Activated naive CD8-positive, alpha-beta T cell treated with anti-CD3 and anti-CD28 coated beads, Interleukin-2, amount 10 ng/mL, durations not matched to agents 7 days and 5 days (primary cell): ENCODE measurements at regions not wholly inside any gene's neighbourhood (a gene's known extent, or its start where the extent isn't known, plus 50 kb on each side); places are given as distances from the start of the nearest gene placed in this dataset.

Experiments
- ATAC-seq: fragments of 150-1000 bp; cut with Tn5 transposase; one replicate; pipeline ENCODE4 v1.10.0; 2021; ENCODE audit warnings: low read depth, moderate library complexity
- POLR2A ChIA-PET: fragments of 350-600 bp; sonication (Branson Sonifier 250); formaldehyde crosslinking; loops from one replicate; lab custom pipeline; 2021; ENCODE audit warnings: antibody characterized with exemption; lab: Charles Lee
- DNase-seq: peaks from one replicate; pipeline ENCODE4 v3.0.0; 2021
- H3K27ac Mint-ChIP-seq: one replicate; pipeline ENCODE4 v1.8.0; 2022; ENCODE audit warnings: mild to moderate bottlenecking, mixed read lengths
- H3K27me3 Mint-ChIP-seq: one replicate; pipeline ENCODE4 v1.8.0; 2022; ENCODE audit warnings: mild to moderate bottlenecking, moderate library complexity, mixed read lengths
- H3K36me3 Mint-ChIP-seq: one replicate; pipeline ENCODE4 v1.8.0; 2021; ENCODE audit warnings: mild to moderate bottlenecking, mixed read lengths
- H3K4me1 Mint-ChIP-seq: one replicate; pipeline ENCODE4 v1.8.0; 2021; ENCODE audit warnings: mixed read lengths
- H3K4me3 Mint-ChIP-seq: one replicate; pipeline ENCODE4 v1.8.0; 2022; ENCODE audit warnings: mild to moderate bottlenecking, moderate library complexity, mixed read lengths
- H3K9me3 Mint-ChIP-seq: one replicate; pipeline ENCODE4 v1.8.0; 2021; ENCODE audit warnings: mixed read lengths

- Mint-ChIP-seq H3K36me3 (no peaks in the 10 kb centered on the region), H3K4me1 (peaks cover 2% of the 10 kb centered on the region), H3K27ac (no peak overlapping the region), H3K27me3 (peaks cover 12% of the 10 kb centered on the region), H3K9me3 (no peaks in the 10 kb centered on the region), H3K4me3 (no peak overlapping the region)
- DNase-seq (no peak), ATAC-seq (no peak)
- POLR2A ChIA-PET, result no interaction called here
Measured at GRCh38 chr1:230502306-230502705, 76.2 kb upstream of the PGBD5 start.

GRCh38 chr1:230501849-230502248 lies 75.7 kb upstream of the PGBD5 start:
- Mint-ChIP-seq H3K4me1 (no peaks in the 10 kb centered on the region), H3K27ac (no peak overlapping the region), H3K9me3 (no peaks in the 10 kb centered on the region), H3K4me3 (no peak overlapping the region), H3K36me3 (no peaks in the 10 kb centered on the region), H3K27me3 (peaks cover 12% of the 10 kb centered on the region)
- POLR2A ChIA-PET, result no interaction called here
- DNase-seq (no peak), ATAC-seq (no peak)

- ATAC-seq, result no peak
- DNase-seq, result no peak
- Mint-ChIP-seq H3K4me3 (no peak overlapping the region), H3K27me3 (peaks cover 12% of the 10 kb centered on the region), H3K4me1 (no peaks in the 10 kb centered on the region), H3K36me3 (no peaks in the 10 kb centered on the region), H3K9me3 (no peaks in the 10 kb centered on the region), H3K27ac (no peak overlapping the region)
- POLR2A ChIA-PET, result no interaction called here
Measured at GRCh38 chr1:230501242-230501641, 75.1 kb upstream of the PGBD5 start.

GRCh38 chr1:230500063-230500462 lies 73.9 kb upstream of the PGBD5 start:
- POLR2A ChIA-PET, result no interaction called here
- H3K4me3 Mint-ChIP-seq, result no peak overlapping the region
- H3K36me3 Mint-ChIP-seq, result no peaks in the 10 kb centered on the region
- H3K27ac Mint-ChIP-seq, result no peak overlapping the region
- ATAC-seq (no peak), DNase-seq (no peak)
- H3K27me3 Mint-ChIP-seq, result peaks cover 9% of the 10 kb centered on the region
- no peaks in the 10 kb centered on the region for H3K4me1 Mint-ChIP-seq
- no peaks in the 10 kb centered on the region for H3K9me3 Mint-ChIP-seq

GRCh38 chr1:230499496-230499895 lies 73.4 kb upstream of the PGBD5 start:
- Mint-ChIP-seq H3K27me3 (peaks cover 12% of the 10 kb centered on the region), H3K4me3 (no peak overlapping the region), H3K27ac (no peak overlapping the region), H3K9me3 (no peaks in the 10 kb centered on the region), H3K4me1 (no peaks in the 10 kb centered on the region), H3K36me3 (no peaks in the 10 kb centered on the region)
- DNase-seq (no peak), ATAC-seq (no peak)
- POLR2A ChIA-PET, result no interaction called here

- POLR2A ChIA-PET, result no interaction called here
- Mint-ChIP-seq H3K9me3 (no peaks in the 10 kb centered on the region), H3K27ac (no peak overlapping the region), H3K27me3 (peaks cover 12% of the 10 kb centered on the region), H3K4me3 (no peak overlapping the region), H3K4me1 (no peaks in the 10 kb centered on the region), H3K36me3 (no peaks in the 10 kb centered on the region)
- DNase-seq, result no peak
- ATAC-seq, result no peak
Measured at GRCh38 chr1:230498704-230499103, 72.6 kb upstream of the PGBD5 start.

- DNase-seq, result no peak
- no peak for ATAC-seq
- no peak overlapping the region for H3K27ac Mint-ChIP-seq
- no peaks in the 10 kb centered on the region for H3K4me1 Mint-ChIP-seq
- peaks cover 14% of the 10 kb centered on the region for H3K27me3 Mint-ChIP-seq
- no peaks in the 10 kb centered on the region for H3K9me3 Mint-ChIP-seq
- POLR2A ChIA-PET, result no interaction called here
- H3K36me3 Mint-ChIP-seq, result no peaks in the 10 kb centered on the region
- H3K4me3 Mint-ChIP-seq, result no peak overlapping the region
Measured at GRCh38 chr1:230496451-230496850, 70.3 kb upstream of the PGBD5 start.

GRCh38 chr1:230495891-230496385 lies 69.8 kb upstream of the PGBD5 start:
- no peak for ATAC-seq
- H3K4me3 Mint-ChIP-seq, result no peak overlapping the region
- POLR2A ChIA-PET, result no interaction called here
- peaks cover 14% of the 10 kb centered on the region for H3K27me3 Mint-ChIP-seq
- no peak overlapping the region for H3K27ac Mint-ChIP-seq
- no peaks in the 10 kb centered on the region for H3K9me3 Mint-ChIP-seq
- H3K4me1 Mint-ChIP-seq, result no peaks in the 10 kb centered on the region
- H3K36me3 Mint-ChIP-seq, result no peaks in the 10 kb centered on the region
- DNase-seq, result no peak

- Mint-ChIP-seq H3K27ac (no peak overlapping the region), H3K9me3 (no peaks in the 10 kb centered on the region), H3K36me3 (no peaks in the 10 kb centered on the region), H3K4me3 (no peak overlapping the region), H3K27me3 (peaks cover 19% of the 10 kb centered on the region), H3K4me1 (no peaks in the 10 kb centered on the region)
- ATAC-seq, result no peak
- POLR2A ChIA-PET, result no interaction called here
- no peak for DNase-seq
Measured at GRCh38 chr1:230495076-230495475, 68.9 kb upstream of the PGBD5 start.

GRCh38 chr1:230494514-230494913 lies 68.4 kb upstream of the PGBD5 start:
- no peak for DNase-seq
- Mint-ChIP-seq H3K36me3 (no peaks in the 10 kb centered on the region), H3K4me1 (no peaks in the 10 kb centered on the region), H3K9me3 (no peaks in the 10 kb centered on the region), H3K27me3 (peaks cover 18% of the 10 kb centered on the region), H3K4me3 (no peak overlapping the region), H3K27ac (no peak overlapping the region)
- no peak for ATAC-seq
- POLR2A ChIA-PET, result no interaction called here

GRCh38 chr1:230494026-230494425 lies 67.9 kb upstream of the PGBD5 start:
- peaks cover 18% of the 10 kb centered on the region for H3K27me3 Mint-ChIP-seq
- no peak overlapping the region for H3K27ac Mint-ChIP-seq
- no peaks in the 10 kb centered on the region for H3K9me3 Mint-ChIP-seq
- no peaks in the 10 kb centered on the region for H3K36me3 Mint-ChIP-seq
- no peaks in the 10 kb centered on the region for H3K4me1 Mint-ChIP-seq
- H3K4me3 Mint-ChIP-seq, result no peak overlapping the region
- no peak for DNase-seq
- POLR2A ChIA-PET, result no interaction called here
- no peak for ATAC-seq

- POLR2A ChIA-PET, result no interaction called here
- no peaks in the 10 kb centered on the region for H3K36me3 Mint-ChIP-seq
- DNase-seq (no peak), ATAC-seq (no peak)
- no peaks in the 10 kb centered on the region for H3K9me3 Mint-ChIP-seq
- H3K4me3 Mint-ChIP-seq, result no peak overlapping the region
- no peak overlapping the region for H3K27ac Mint-ChIP-seq
- H3K27me3 Mint-ChIP-seq, result peaks cover 12% of the 10 kb centered on the region
- no peaks in the 10 kb centered on the region for H3K4me1 Mint-ChIP-seq
Measured at GRCh38 chr1:230493264-230493663, 67.1 kb upstream of the PGBD5 start.

- Mint-ChIP-seq H3K27ac (no peak overlapping the region), H3K36me3 (no peaks in the 10 kb centered on the region), H3K9me3 (no peaks in the 10 kb centered on the region), H3K4me3 (no peak overlapping the region), H3K4me1 (no peaks in the 10 kb centered on the region), H3K27me3 (peaks cover 17% of the 10 kb centered on the region)
- POLR2A ChIA-PET, result no interaction called here
- ATAC-seq (no peak), DNase-seq (no peak)
Measured at GRCh38 chr1:230490436-230490835, 64.3 kb upstream of the PGBD5 start.

- Mint-ChIP-seq H3K9me3 (no peaks in the 10 kb centered on the region), H3K4me1 (no peaks in the 10 kb centered on the region), H3K27me3 (peaks cover 19% of the 10 kb centered on the region), H3K4me3 (no peak overlapping the region), H3K27ac (no peak overlapping the region), H3K36me3 (no peaks in the 10 kb centered on the region)
- POLR2A ChIA-PET, result no interaction called here
- DNase-seq, result no peak
- ATAC-seq, result no peak
Measured at GRCh38 chr1:230487773-230488428, 61.8 kb upstream of the PGBD5 start.
